Tibial artery (tissue), 4 donors: ENCODE measurements at regions not wholly inside any gene's neighbourhood (a gene's known extent, or its start where the extent isn't known, plus 50 kb on each side); places are given as distances from the start of the nearest gene placed in this dataset.

Experiments used
- DNase-seq, 2 donors: peaks; one replicate each; pipeline ENCODE4 v3.0.0-alpha.2; 2019
- H3K27ac ChIP-seq, 2 donors: fragments of 200-600 bp; sonication (generic) in 1 of 2; 1 replicate in 1 of 2; 2 replicates in 1 of 2; pipeline ENCODE4 v1.5.1; 2018 to 2019; ENCODE audit warnings: mild to moderate bottlenecking in 1 of 2
- H3K27me3 ChIP-seq, 2 donors: fragments of 200-600 bp; sonication (generic) in 1 of 2; one replicate each; pipeline versions ENCODE4 v1.5.1 to v1.6.0; 2016 to 2019
- H3K36me3 ChIP-seq, 3 donors: fragments of 200-600 bp; sonication (generic) in 2 of 3; one replicate each; pipeline ENCODE4 v1.5.1; 2016 to 2019; ENCODE audit warnings: mild to moderate bottlenecking in 2 of 3
- H3K4me1 ChIP-seq, 4 donors: fragments of 200-600 bp; sonication (generic) in 2 of 4; 1 replicate in 3 of 4; 2 replicates in 1 of 4; pipeline ENCODE4 v1.5.1; 2016 to 2019
- H3K4me3 ChIP-seq, 2 donors: fragments of 200-600 bp; sonication (generic) in 1 of 2; 1 replicate in 1 of 2; 2 replicates in 1 of 2; pipeline ENCODE4 v1.5.1; 2018 to 2019; ENCODE audit warnings: mild to moderate bottlenecking in 2 of 2
- H3K9me3 ChIP-seq, 3 donors: fragments of 200-600 bp; sonication (generic) in 1 of 3; one replicate each; pipeline ENCODE4 v1.5.1; 2016 to 2019
- intact Hi-C: fragments of 100-400 bp; cut with DNase I; formaldehyde crosslinking; loops from one replicate; pipeline ENCODE4 v1.15.0; 2023; ENCODE audit warnings: low total_unique reads
- TF ChIP-seq, protein P1 (sequence below), 2 experiments: fragments of 200-600 bp in 1 of 2; fragments of 450-650 bp in 1 of 2; IDR thresholded peaks; one replicate each; pipeline ENCODE4 v1.5.1; 2017 to 2019; ENCODE audit warnings: antibody characterized with exemption in 2 of 2, mild to moderate bottlenecking in 1 of 2, moderate library complexity in 1 of 2

DNA sequence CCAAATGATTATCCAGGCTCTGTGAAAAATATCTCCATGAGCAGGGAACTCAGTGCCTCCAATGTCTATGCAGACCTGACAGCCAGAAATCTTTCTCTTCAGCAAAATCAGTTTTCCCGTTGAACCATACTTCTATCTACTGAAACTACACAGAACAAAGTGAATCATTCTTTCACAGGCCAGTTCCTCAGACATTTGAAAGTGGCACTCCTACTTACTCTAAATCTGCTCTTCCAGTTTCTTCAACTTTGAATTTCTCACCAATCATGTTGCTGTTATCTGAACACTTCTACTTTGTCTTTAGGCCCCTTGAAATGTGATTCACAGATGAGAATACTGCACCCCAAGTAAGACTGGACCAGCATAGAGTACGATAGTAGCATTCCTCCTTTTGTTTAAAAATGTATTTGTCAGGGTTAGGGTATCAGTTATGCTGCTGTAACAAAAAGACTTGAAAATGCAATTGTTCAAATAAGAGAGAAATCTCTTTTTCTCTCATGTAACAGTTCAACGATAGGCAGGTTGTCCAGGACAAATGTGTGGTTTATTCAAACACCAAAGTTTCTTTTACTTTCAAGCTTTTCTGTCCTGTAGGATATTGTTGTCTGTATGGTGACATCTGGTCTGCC lies 210.6 kb upstream of the KLF3 start:
- TF ChIP-seq, protein P1, sequence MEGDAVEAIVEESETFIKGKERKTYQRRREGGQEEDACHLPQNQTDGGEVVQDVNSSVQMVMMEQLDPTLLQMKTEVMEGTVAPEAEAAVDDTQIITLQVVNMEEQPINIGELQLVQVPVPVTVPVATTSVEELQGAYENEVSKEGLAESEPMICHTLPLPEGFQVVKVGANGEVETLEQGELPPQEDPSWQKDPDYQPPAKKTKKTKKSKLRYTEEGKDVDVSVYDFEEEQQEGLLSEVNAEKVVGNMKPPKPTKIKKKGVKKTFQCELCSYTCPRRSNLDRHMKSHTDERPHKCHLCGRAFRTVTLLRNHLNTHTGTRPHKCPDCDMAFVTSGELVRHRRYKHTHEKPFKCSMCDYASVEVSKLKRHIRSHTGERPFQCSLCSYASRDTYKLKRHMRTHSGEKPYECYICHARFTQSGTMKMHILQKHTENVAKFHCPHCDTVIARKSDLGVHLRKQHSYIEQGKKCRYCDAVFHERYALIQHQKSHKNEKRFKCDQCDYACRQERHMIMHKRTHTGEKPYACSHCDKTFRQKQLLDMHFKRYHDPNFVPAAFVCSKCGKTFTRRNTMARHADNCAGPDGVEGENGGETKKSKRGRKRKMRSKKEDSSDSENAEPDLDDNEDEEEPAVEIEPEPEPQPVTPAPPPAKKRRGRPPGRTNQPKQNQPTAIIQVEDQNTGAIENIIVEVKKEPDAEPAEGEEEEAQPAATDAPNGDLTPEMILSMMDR (IDR thresholded peaks at IDR 0.05) = no peak
- Histone ChIP-seq H3K36me3 (no peaks in the 10 kb centered on the region), H3K27ac (no peak overlapping the region), H3K9me3 (no peaks in the 10 kb centered on the region), H3K4me1 (no peaks in the 10 kb centered on the region), H3K27me3 (peaks cover 0 to 2% of the 10 kb centered on the region in 2 donors), H3K4me3 (no peak overlapping the region)
- DNase-seq = no peak
- intact Hi-C loops = no loop called here

DNA sequence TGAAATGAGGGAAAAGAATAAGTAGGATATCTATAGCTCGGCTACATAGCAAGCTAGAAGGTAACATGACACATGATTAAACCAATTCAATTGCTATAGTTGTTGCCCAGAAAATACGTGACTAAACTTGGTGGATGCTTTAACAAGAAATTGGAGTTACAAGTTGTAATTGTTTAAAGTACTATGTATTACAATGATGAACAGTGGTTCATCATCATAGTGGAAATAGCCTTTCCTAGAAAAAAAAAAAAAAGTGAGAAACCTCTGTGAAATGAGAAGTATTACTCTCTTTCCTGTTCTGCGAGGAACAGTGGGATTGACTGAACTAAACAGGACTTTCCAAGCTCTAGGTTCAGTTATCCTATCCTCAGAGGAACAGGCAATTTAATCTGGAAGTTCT lies 209.7 kb upstream of the KLF3 start:
- DNase-seq = no peak
- TF ChIP-seq, protein P1 (IDR thresholded peaks at IDR 0.05) = no peak
- Histone ChIP-seq H3K27ac (no peak overlapping the region), H3K27me3 (peaks cover 0 to under 1% of the 10 kb centered on the region in 2 donors), H3K4me1 (no peaks in the 10 kb centered on the region), H3K36me3 (no peaks in the 10 kb centered on the region), H3K4me3 (no peak overlapping the region), H3K9me3 (no peaks in the 10 kb centered on the region)
- intact Hi-C loops = no loop called here

DNA sequence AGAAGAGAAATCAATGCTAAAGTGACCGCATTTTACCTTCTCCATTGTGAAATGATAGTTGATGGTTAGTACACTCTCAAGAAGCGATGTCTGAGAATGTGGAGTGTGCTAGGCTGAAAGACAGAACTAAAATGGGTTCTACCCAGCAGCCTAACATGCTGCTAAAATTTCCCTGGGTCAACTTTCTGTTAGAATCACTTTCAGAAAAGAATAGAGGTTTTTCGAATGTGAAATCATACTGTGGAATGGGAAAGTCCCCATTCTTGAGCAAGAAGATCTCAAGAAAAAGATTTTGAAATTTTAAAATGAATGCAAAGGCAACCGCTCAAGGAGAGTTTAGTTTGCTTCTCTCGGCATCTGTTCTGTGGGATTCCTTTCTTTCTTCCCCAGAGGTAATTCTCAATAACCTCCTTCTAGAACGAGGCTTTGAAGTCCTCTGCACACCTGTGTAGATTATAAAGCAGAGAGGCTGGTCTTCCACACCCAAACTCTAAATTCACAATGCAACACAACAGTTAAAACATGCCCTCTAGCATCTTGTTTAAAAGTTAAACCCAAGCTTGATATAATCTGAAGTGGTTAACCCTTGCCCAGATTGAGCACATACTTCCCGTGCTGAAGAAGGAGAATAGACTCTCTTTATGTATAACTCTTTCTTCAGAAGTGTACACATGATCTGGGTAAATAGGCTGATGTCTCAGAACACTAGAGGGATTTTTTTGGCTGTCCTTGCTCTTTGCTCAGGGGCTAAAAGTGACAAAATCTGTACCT lies 208.7 kb upstream of the KLF3 start:
- Histone ChIP-seq H3K36me3 (no peaks in the 10 kb centered on the region), H3K4me3 (no peak overlapping the region), H3K27ac (no peak overlapping the region), H3K27me3 (no peaks in the 10 kb centered on the region), H3K9me3 (no peaks in the 10 kb centered on the region), H3K4me1 (no peaks in the 10 kb centered on the region)
- intact Hi-C loops = no loop called here
- TF ChIP-seq, protein P1 (IDR thresholded peaks at IDR 0.05) = no peak
- DNase-seq = no peak

DNA sequence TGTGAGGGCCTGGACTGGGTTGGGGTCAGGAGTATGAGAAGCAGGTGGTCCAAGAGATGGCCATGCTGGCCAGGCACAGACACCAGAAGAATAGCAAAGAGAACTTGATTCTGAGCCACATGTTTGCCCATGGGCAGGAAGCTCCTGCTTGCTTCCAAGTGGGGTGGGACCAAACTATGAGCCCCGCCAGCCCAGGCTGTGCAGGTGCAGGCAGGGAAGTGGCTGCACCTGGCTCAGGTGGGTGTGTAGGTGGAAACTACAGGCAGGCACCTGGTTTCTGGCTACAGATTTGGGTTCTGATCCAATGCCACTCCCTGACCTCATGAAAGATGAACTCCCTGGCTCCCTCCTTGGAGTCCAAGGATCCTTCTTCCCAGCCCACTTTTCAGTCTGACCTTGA lies 207.9 kb upstream of the KLF3 start:
- intact Hi-C loops = no loop called here
- TF ChIP-seq, protein P1 (IDR thresholded peaks at IDR 0.05) = no peak
- no peak overlapping the region for H3K4me3 ChIP-seq
- H3K27me3 ChIP-seq = no peaks in the 10 kb centered on the region
- no peak for DNase-seq
- H3K4me1 ChIP-seq = no peaks in the 10 kb centered on the region
- no peaks in the 10 kb centered on the region for H3K9me3 ChIP-seq
- H3K36me3 ChIP-seq = no peaks in the 10 kb centered on the region
- H3K27ac ChIP-seq = no peak overlapping the region

DNA sequence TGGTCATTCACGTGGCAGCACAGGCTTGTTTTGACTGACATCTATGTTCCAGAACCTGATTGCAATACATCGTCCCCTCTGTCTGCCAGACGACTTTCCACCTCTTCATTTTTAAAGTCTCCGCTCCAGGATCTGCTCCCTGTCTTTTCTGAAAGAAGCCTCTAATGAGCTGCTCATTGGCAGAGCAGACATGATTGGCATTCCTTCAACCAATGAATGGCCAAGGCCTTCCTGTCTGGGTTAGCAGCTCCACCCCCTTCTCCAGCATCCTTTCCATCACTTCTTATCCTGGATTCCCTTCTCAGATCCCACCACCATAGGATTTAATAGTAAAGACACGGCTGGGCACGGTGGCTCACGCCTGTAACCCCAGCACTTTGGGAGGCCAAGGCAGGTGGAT lies 202.7 kb upstream of the KLF3 start:
- H3K9me3 ChIP-seq = no peaks in the 10 kb centered on the region
- no peaks in the 10 kb centered on the region for H3K36me3 ChIP-seq
- TF ChIP-seq, protein P1 (IDR thresholded peaks at IDR 0.05) = no peak
- intact Hi-C loops = no loop called here
- no peak overlapping the region for H3K4me3 ChIP-seq
- no peak overlapping the region for H3K27ac ChIP-seq
- no peak for DNase-seq
- H3K27me3 ChIP-seq = no peaks in the 10 kb centered on the region
- H3K4me1 ChIP-seq = no peaks in the 10 kb centered on the region
